SU-DHL-6 (cell line): ENCODE measurements at regions not wholly inside any gene's neighbourhood (a gene's known extent, or its start where the extent isn't known, plus 50 kb on each side); places are given as distances from the start of the nearest gene placed in this dataset.

ENCODE experiments used
- H2AFZ ChIP-seq: fragments of 200-600 bp; sonication (generic); 2 replicates; pipeline ENCODE4 v1.6.1; 2014; ENCODE audit warnings: low read depth, mild to moderate bottlenecking, moderate library complexity, mixed read lengths, antibody characterized with exemption, low read length; ENCODE audit not compliant: severe bottlenecking
- H3F3A ChIP-seq: fragments of 200-600 bp; shearing (Covaris generic); 2 replicates; pipeline ENCODE4 v1.6.0; 2016; ENCODE audit warnings: antibody characterized with exemption, mild to moderate bottlenecking; ENCODE audit not compliant: insufficient read depth
- H3K27ac ChIP-seq: fragments of 200-600 bp; sonication (generic); 2 replicates; pipeline ENCODE4 v1.5.1; 2016; ENCODE audit warnings: low read depth, mild to moderate bottlenecking, low read length, moderate library complexity, mixed read lengths
- H3K27me3 ChIP-seq: fragments of 200-600 bp; sonication (generic), shearing (Covaris generic); 2 replicates; pipeline ENCODE4 v1.6.0; 2014; ENCODE audit warnings: mild to moderate bottlenecking, low read length
- H3K36me3 ChIP-seq: fragments of 200-600 bp; sonication (generic); 2 replicates; pipeline ENCODE4 v1.6.1; 2014; ENCODE audit warnings: mild to moderate bottlenecking, low read length, mixed read lengths
- H3K4me2 ChIP-seq: fragments of 300-600, 200-600 bp; shearing (Covaris generic), sonication (generic); 2 replicates; pipeline ENCODE4 v1.6.0; 2014; ENCODE audit warnings: low read length, low read depth, mild to moderate bottlenecking; ENCODE audit not compliant: poor library complexity, severe bottlenecking
- H3K4me3 ChIP-seq: fragments of 200-600 bp; sonication (generic); 2 replicates; pipeline ENCODE4 v1.5.1; 2014; ENCODE audit warnings: antibody characterized with exemption, low read length, mild to moderate bottlenecking, mixed read lengths; ENCODE audit not compliant: insufficient read depth, poor library complexity, severe bottlenecking
- H3K79me2 ChIP-seq: fragments of 200-600 bp; sonication (generic); 2 replicates; pipeline ENCODE4 v1.6.1; 2014; ENCODE audit warnings: mild to moderate bottlenecking, low read length, moderate library complexity; ENCODE audit not compliant: insufficient read depth
- H3K9ac ChIP-seq: fragments of 200-600 bp; sonication (generic); 2 replicates; pipeline ENCODE4 v1.7.0; 2014; ENCODE audit warnings: mild to moderate bottlenecking, low read length
- H3K9me2 ChIP-seq: fragments of 200-600 bp; sonication (generic); replicated peaks from 2 replicates; pipeline ENCODE4 v1.6.1; 2014; ENCODE audit warnings: low read length; ENCODE audit not compliant: insufficient read depth
- H3K9me3 ChIP-seq: fragments of 200-600 bp; sonication (generic); 2 replicates; pipeline ENCODE4 v1.6.1; 2014; ENCODE audit warnings: low read length, mixed read lengths; ENCODE audit not compliant: insufficient read depth
- H4K20me1 ChIP-seq: fragments of 200-600 bp; sonication (generic); 2 replicates; pipeline ENCODE4 v1.6.1; 2014; ENCODE audit warnings: low read depth, mild to moderate bottlenecking, antibody characterized with exemption, low read length, moderate library complexity, mixed read lengths
- CTCF ChIP-seq: fragments of 200-600 bp; sonication (generic); IDR thresholded peaks from one replicate; pipeline ENCODE4 v1.5.1; 2017; ENCODE audit warnings: antibody characterized with exemption, mild to moderate bottlenecking, low read length, moderate library complexity; ENCODE audit not compliant: insufficient read depth, poor library complexity, severe bottlenecking
- EZH2phosphoT487 ChIP-seq: fragments of 200-600 bp; sonication (generic), shearing (Covaris generic); conservative IDR thresholded peaks from 2 replicates; pipeline ENCODE4 v1.6.1; 2018; ENCODE audit warnings: mild to moderate bottlenecking, antibody characterized with exemption, low read length, moderate library complexity, mixed read lengths

- Histone ChIP-seq H3K27ac (no peak overlapping the region), H2AFZ (no peak overlapping the region), H3K4me3 (no peak overlapping the region), H3K9ac (no peak overlapping the region), H3K36me3 (no peaks in the 10 kb centered on the region), H3K9me2 (no peaks in the 10 kb centered on the region), H4K20me1 (no peaks in the 10 kb centered on the region), H3K79me2 (no peaks in the 10 kb centered on the region), H3K4me2 (no peak overlapping the region), H3F3A (no peaks in the 10 kb centered on the region), H3K27me3 (no peaks in the 10 kb centered on the region), H3K9me3 (no peaks in the 10 kb centered on the region)
- no peak for TF ChIP-seq EZH2phosphoT487
- no peak for TF ChIP-seq CTCF
Measured at GRCh38 chr10:131436458-131436857, 124.9 kb upstream of the TCERG1L start.

GRCh38 chr10:131437556-131438475 is 126.3 kb upstream of the TCERG1L start:
- no peaks in the 10 kb centered on the region for H3K27me3 ChIP-seq
- no peaks in the 10 kb centered on the region for H4K20me1 ChIP-seq
- no peaks in the 10 kb centered on the region for H3K9me2 ChIP-seq
- H3F3A ChIP-seq = no peaks in the 10 kb centered on the region
- TF ChIP-seq EZH2phosphoT487 = no peak
- no peak for TF ChIP-seq CTCF
- no peak overlapping the region for H2AFZ ChIP-seq
- H3K36me3 ChIP-seq = no peaks in the 10 kb centered on the region
- H3K9me3 ChIP-seq = no peaks in the 10 kb centered on the region
- no peak overlapping the region for H3K27ac ChIP-seq
- H3K9ac ChIP-seq = no peak overlapping the region
- H3K4me3 ChIP-seq = no peak overlapping the region
- no peaks in the 10 kb centered on the region for H3K79me2 ChIP-seq
- H3K4me2 ChIP-seq = no peak overlapping the region

GRCh38 chr10:131438665-131439064 is 127.1 kb upstream of the TCERG1L start:
- Histone ChIP-seq H3K9me3 (no peaks in the 10 kb centered on the region), H3F3A (no peaks in the 10 kb centered on the region), H3K27me3 (no peaks in the 10 kb centered on the region), H3K27ac (no peak overlapping the region), H3K79me2 (no peaks in the 10 kb centered on the region), H3K36me3 (no peaks in the 10 kb centered on the region), H2AFZ (no peak overlapping the region), H3K4me3 (no peak overlapping the region), H3K9ac (no peak overlapping the region), H3K9me2 (no peaks in the 10 kb centered on the region), H3K4me2 (no peak overlapping the region), H4K20me1 (no peaks in the 10 kb centered on the region)
- TF ChIP-seq EZH2phosphoT487 (no peak), CTCF (no peak)
